Lower leg skin (tissue), 3 donors: ENCODE measurements at regions not wholly inside any gene's neighbourhood (a gene's known extent, or its start where the extent isn't known, plus 50 kb on each side); places are given as distances from the start of the nearest gene placed in this dataset.

Experiments used
- CTCF ChIP-seq, 3 donors: fragments of 450-650 bp; IDR thresholded peaks; one replicate each; pipeline ENCODE4 v1.5.1; 2016; ENCODE audit warnings: antibody characterized with exemption in 3 of 3, mild to moderate bottlenecking in 3 of 3, moderate library complexity in 2 of 3
- POLR2A ChIP-seq, 2 donors: fragments of 450-650 bp; IDR thresholded peaks; one replicate each; pipeline ENCODE4 v1.6.1; 2016 to 2017; ENCODE audit warnings: antibody characterized with exemption in 2 of 2, mild to moderate bottlenecking in 1 of 2, moderate library complexity in 1 of 2

- peak in 1 of 3 donors; percentile 80 for TF ChIP-seq CTCF (IDR thresholded peaks at IDR 0.05)
- TF ChIP-seq POLR2A (IDR thresholded peaks at IDR 0.05): no peak
These were observed 79.7 kb upstream of the MBOAT1 start for GRCh38 chr6:20291764-20292580.
